ENCODE measurements at regions not wholly inside any gene's neighbourhood (a gene's known extent, or its start where the extent isn't known, plus 50 kb on each side); places are given as distances from the start of the nearest gene placed in this dataset.

DNA sequence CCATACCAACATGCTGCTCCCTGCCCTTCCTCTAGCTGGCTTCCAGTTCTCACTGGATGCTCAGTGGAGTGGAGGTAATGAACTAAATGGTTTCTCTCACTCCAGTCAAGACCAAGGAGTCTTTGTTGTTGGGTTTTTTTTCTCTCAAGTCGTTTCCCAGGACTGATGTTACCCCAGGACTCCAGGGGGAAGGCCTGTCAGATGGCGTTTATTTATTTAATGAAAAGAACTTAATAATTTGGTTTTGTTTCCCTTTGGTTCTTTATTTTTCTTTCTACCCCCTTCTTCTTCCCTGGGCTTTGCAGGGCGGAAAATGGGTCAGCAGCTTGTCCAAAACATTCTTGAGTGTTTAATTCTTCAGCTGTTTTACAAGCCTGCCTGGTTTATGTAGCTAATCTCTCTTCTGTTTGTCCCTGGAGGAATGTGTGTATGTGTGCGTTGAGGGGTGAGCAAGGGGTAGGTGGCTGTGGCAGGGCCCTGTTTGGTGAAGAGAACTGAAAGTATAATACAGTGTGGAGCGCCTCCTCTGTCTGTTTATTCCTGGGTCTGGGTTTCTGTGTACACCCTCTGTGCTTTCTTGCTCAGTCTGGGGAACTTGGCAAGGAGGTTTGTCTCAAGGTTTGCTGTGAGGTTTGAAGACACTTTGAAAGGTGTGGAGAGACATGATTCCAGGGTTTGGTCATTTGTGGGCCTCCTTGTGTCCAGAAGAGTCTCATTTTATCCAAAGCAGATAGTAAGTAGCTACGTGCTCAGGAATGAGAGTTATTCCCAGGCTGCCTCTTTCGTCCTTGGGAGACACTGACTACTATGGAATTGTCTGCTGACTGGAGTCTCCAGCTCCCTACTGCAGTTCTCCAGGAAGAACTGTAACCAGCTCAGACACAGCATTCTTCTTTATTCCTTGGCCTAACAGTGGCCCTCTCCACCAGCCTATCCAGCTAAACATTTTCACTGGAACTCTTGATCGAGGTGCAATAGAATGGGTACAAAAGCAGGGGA is 175.5 kb downstream of the ADAMTS15 start:
- no peaks in the 10 kb centered on the region for H3K79me2 ChIP-seq (ENCODE audit: control insufficient read depth, insufficient read depth, low read length)
- no peaks in the 10 kb centered on the region for H3K9me1 ChIP-seq (ENCODE audit: control insufficient read depth, extremely low read depth, insufficient read depth, low read length)
- H3K27me3 ChIP-seq (ENCODE audit: control insufficient read depth, extremely low read depth, insufficient read depth, low read length): no peaks in the 10 kb centered on the region
- no peak overlapping the region for H3K4me3 ChIP-seq (ENCODE audit: control insufficient read depth in 2 of 3, extremely low read depth in 1 of 3, insufficient read depth in 2 of 3, low read depth in 1 of 3, low read length in 3 of 3)
- no peak overlapping the region for H3K9ac ChIP-seq (ENCODE audit: control insufficient read depth, extremely low read depth, insufficient read depth, low read length)
- no peaks in the 10 kb centered on the region for H4K20me1 ChIP-seq (ENCODE audit: control insufficient read depth, extremely low read depth, insufficient read depth, low read length)
- dilution Hi-C loops (cut with MboI; ENCODE audit: extremely low pct_ligation_motif_present, low sequenced_read_pairs): no loop called here
- H3K36me3 ChIP-seq (ENCODE audit: control insufficient read depth in 2 of 2, extremely low read depth in 1 of 2, insufficient read depth in 2 of 2, low read length in 2 of 2): no peaks in the 10 kb centered on the region
- no peak overlapping the region for H3K4me2 ChIP-seq (ENCODE audit: control insufficient read depth, extremely low read depth, insufficient read depth, low read depth, low read length)
- H3K9me3 ChIP-seq (ENCODE audit: control insufficient read depth, low read depth, low read length): no peaks in the 10 kb centered on the region
- H3K27ac ChIP-seq (ENCODE audit: control insufficient read depth, insufficient read depth, low read length): no peak overlapping the region
- no peak for DNase-seq (ENCODE audit: low read depth, low spot score)
- H2AFZ ChIP-seq (ENCODE audit: control insufficient read depth, low read length): no peak overlapping the region
- H3K4me1 ChIP-seq (ENCODE audit: control insufficient read depth, extremely low read depth, insufficient read depth, low read length): peaks cover 2% of the 10 kb centered on the region
- TF ChIP-seq EZH2 (IDR thresholded peaks at IDR 0.05; ENCODE audit: low read length): no peak
- TF ChIP-seq, protein P1, sequence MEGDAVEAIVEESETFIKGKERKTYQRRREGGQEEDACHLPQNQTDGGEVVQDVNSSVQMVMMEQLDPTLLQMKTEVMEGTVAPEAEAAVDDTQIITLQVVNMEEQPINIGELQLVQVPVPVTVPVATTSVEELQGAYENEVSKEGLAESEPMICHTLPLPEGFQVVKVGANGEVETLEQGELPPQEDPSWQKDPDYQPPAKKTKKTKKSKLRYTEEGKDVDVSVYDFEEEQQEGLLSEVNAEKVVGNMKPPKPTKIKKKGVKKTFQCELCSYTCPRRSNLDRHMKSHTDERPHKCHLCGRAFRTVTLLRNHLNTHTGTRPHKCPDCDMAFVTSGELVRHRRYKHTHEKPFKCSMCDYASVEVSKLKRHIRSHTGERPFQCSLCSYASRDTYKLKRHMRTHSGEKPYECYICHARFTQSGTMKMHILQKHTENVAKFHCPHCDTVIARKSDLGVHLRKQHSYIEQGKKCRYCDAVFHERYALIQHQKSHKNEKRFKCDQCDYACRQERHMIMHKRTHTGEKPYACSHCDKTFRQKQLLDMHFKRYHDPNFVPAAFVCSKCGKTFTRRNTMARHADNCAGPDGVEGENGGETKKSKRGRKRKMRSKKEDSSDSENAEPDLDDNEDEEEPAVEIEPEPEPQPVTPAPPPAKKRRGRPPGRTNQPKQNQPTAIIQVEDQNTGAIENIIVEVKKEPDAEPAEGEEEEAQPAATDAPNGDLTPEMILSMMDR (optimal IDR thresholded peaks at IDR 0.05 in 1 of 3, IDR thresholded peaks at IDR 0.05 in 1 of 3, conservative IDR thresholded peaks at IDR 0.05 in 1 of 3; ENCODE audit: extremely low read depth in 1 of 3, insufficient read depth in 2 of 3, low read length in 3 of 3): no peak
- FAIRE-seq: no peak

DNA sequence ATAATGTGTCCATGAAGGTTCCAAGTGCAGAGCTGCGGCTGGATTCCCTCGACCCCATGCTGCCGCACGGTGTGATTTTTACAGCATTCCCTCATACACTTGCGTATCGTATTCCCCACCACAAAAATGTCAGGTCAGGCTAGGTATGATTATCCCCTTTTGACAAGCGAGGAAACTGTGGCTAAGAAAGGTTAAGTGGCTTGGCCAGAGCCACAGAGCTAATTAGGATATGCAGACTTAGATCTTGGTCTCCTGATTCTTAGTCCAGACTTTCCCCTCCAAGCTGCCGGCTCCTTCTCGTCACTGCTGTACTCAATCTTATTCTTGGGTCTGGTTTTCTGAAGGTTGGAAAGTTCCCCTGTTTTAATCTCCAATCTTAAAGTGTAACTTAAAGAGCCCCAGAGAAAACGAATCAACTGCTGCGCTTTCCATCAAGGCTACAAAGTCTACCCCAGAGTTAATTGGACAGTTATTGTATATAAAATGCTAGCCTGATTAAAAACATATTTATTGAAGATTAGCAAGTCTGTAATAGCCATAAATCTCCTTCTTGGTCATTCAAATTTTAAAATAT is 176.6 kb downstream of the ADAMTS15 start:
- H3K4me1 ChIP-seq (ENCODE audit: control insufficient read depth, extremely low read depth, insufficient read depth, low read length): peaks cover 11% of the 10 kb centered on the region
- no peaks in the 10 kb centered on the region for H3K27me3 ChIP-seq (ENCODE audit: control insufficient read depth, extremely low read depth, insufficient read depth, low read length)
- no peak overlapping the region for H3K4me2 ChIP-seq (ENCODE audit: control insufficient read depth, extremely low read depth, insufficient read depth, low read depth, low read length)
- H2AFZ ChIP-seq (ENCODE audit: control insufficient read depth, low read length): no peak overlapping the region
- no peak overlapping the region for H3K27ac ChIP-seq (ENCODE audit: control insufficient read depth, insufficient read depth, low read length)
- no peak overlapping the region for H3K4me3 ChIP-seq (ENCODE audit: control insufficient read depth in 2 of 3, extremely low read depth in 1 of 3, insufficient read depth in 2 of 3, low read depth in 1 of 3, low read length in 3 of 3)
- DNase-seq (ENCODE audit: low read depth, low spot score): no peak
- H3K79me2 ChIP-seq (ENCODE audit: control insufficient read depth, insufficient read depth, low read length): no peaks in the 10 kb centered on the region
- no peaks in the 10 kb centered on the region for H3K36me3 ChIP-seq (ENCODE audit: control insufficient read depth in 2 of 2, extremely low read depth in 1 of 2, insufficient read depth in 2 of 2, low read length in 2 of 2)
- H3K9ac ChIP-seq (ENCODE audit: control insufficient read depth, extremely low read depth, insufficient read depth, low read length): no peak overlapping the region
- no peak for TF ChIP-seq EZH2 (IDR thresholded peaks at IDR 0.05; ENCODE audit: low read length)
- TF ChIP-seq, protein P1 (optimal IDR thresholded peaks at IDR 0.05 in 1 of 3, IDR thresholded peaks at IDR 0.05 in 1 of 3, conservative IDR thresholded peaks at IDR 0.05 in 1 of 3; ENCODE audit: extremely low read depth in 1 of 3, insufficient read depth in 2 of 3, low read length in 3 of 3): no peak
- FAIRE-seq: no peak
- H3K9me3 ChIP-seq (ENCODE audit: control insufficient read depth, low read depth, low read length): no peaks in the 10 kb centered on the region
- H3K9me1 ChIP-seq (ENCODE audit: control insufficient read depth, extremely low read depth, insufficient read depth, low read length): no peaks in the 10 kb centered on the region
- dilution Hi-C loops (cut with MboI; ENCODE audit: extremely low pct_ligation_motif_present, low sequenced_read_pairs): no loop called here
- H4K20me1 ChIP-seq (ENCODE audit: control insufficient read depth, extremely low read depth, insufficient read depth, low read length): no peaks in the 10 kb centered on the region
